GM19397 (cell line): ENCODE measurements at regions not wholly inside any gene's neighbourhood (a gene's known extent, or its start where the extent isn't known, plus 50 kb on each side); places are given as distances from the start of the nearest gene placed in this dataset.

Experiments used
- ATAC-seq: cut with Tn5 transposase; IDR thresholded peaks from one replicate; pipeline ENCODE4 v1.9.1; 2021; ENCODE audit warnings: mild to moderate bottlenecking, moderate library complexity; ENCODE audit not compliant: unreplicated experiment

DNA sequence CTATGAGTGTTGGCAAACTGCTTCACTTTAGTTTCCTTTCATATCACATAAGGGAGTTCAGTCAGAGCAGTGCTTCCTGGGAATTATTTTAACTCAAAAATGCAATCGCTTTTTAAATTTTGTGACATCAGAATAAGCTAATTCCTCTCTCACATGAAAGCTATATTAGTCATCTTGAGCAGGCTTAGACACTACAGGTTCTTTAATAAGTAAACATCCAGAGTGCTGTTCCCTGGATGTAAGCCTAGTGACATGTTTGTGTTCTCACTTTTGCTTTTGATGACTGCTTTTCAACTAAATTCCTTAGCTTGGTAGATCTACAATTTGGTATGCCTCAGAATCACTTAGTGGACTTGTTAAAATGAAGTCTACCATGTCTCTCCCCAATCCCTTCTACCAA lies 252.7 kb upstream of the POU3F2 start:
- no peak for ATAC-seq

DNA sequence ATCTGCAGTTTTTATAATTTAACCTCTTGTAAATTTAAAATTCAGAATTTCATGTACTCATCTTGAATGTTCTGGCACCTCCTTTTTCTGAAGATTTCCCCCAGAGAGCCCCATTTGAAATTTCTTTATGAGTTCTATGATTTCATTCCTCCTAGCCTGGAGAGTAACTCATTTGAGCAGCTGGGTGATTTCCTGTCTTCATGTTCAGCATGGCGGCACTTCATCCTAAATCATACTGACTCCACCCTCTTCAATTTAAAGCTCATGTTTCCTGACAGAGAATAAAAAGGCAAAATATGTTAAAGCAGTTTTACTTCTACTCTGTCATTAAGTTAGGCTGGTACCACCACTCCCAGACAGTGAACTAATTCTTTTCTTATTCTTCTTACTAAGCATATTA lies 250.9 kb upstream of the POU3F2 start:
- no peak for ATAC-seq

DNA sequence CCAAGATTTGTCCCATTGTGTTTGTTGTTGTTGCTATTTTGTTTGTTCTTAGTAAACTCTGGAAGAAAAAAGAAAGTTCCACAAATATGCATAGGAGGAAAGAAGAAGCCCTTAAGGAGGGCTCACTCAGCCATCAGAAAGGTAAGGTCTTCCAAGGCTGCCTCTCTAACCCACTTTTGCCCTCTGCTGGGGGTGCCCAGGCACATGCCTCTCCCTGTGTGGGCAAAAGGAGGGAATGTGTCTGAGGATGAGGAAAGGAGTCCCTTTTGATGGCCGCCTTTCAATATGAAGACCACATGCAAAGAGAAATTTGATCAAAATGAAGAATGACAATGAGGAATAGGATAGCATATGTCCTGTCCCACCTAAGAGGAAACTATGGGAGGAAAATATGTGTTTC lies 248.2 kb upstream of the POU3F2 start:
- ATAC-seq = no peak

DNA sequence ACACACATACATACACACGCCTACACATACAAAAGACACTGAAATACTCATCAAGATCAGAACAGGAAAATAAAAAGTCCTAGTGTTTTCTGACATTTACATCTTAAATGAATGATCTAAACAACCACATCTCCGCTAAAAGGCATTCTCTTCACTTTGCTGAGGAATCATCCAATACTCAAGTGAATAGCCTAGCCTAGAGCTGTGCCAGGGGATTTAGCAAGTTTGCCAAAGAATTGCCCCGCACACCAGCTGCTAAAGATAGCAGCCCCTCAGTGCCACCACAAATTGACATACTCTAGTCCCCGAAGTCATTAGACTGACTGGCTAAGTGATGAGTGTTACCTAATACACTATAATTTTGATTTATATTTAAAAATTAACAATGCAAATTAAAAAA lies 246.8 kb upstream of the POU3F2 start:
- no peak for ATAC-seq

DNA sequence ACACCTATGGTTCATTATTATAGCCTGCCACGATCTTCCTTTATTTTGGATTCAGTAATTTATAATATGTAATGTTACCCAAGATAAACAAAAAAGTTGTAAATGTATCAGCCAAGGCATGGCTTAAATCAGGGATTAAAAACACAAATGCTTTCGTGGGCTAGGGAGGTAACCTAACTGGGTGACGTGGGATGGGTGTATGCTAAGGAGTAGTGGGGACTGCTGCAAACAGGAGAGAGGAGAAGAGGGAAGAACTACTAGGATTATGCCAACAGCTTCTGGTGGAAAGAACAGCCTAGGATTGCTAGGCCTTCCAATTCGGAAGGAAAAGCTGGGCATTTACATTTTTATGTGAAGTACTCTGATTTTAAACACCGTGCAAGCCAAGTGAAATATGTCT lies 244.8 kb upstream of the POU3F2 start:
- ATAC-seq = no peak

DNA sequence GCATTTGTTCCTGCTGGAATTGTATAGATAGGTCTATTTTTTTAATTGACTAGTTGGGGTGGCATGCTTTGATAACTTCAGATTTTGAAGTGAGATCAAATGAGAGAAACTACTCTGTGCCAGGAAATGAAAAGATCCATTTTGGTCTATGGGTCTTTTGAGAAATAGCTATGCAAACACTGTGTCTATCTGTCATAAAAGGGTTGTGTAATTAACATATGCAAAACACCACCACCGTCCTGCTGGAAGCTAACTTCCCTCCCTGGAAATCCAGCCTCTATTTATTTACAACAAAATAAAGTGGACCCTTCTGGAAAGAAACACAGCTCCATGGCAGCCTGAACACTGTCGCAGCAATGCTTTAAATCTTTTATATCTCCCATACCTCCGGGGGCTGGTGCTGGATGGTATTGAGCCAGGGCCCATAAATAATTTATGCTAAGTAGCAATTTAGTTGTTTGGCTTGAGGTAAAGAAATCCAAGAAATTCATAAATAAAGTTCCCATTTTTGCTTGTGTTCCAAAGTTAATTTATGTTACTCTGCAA lies 244.2 kb upstream of the POU3F2 start:
- no peak for ATAC-seq

DNA sequence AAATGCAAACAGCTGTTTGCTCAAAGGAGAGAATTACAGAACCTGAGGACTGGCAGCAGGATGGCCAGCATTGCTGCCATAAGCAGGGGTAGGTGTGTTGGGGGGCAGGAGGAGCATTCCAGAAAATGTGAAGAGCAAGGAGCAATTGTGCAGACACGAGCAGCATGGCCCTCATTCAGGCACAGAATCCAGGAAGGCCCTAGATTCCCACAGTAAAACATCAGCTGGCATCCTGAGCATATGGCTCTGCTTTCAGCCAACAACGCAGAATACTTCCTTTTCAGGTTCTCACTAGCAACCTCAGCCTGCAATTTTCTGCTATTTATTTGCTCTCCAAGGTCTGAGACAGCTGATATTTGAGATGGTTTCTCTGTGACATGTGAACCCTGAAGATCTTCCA lies 243.4 kb upstream of the POU3F2 start:
- ATAC-seq = no peak

DNA sequence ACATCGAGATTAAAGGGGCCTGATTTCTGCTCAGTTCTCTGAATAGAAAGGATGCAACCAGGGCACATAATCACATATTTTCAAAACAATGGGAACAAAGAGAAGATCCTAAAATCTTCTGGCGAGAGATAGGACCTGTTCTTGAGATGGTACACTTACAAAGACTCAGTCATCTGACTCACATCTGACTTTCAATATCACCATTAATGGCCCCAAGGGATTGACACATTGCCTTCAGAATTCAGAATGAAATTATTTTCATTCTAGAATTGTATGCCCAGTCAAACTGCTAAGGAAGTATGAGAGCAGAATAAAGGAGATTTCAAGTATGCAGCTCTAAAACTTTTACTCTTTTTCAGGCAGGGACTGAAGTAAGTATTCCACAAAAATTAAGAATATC lies 240.7 kb upstream of the POU3F2 start:
- no peak for ATAC-seq

DNA sequence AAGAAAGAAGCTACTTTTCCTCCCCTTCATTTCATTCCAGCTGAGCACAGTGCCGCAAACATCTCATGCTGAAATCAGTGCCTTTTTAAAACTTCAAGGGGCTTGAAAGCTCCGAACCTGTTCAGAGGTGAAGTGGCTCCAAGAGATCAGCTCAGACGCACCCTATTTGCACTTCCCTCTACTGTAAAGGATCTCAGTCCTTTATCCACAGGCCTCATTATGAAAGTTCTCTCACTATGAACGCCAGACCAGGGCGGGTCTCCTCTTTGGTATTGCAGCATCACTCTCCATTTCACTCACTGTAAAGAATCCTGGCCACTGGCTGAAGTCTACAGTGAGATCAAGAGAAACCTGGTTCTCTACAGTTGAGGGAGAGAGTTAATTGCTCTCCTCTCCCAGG lies 232.7 kb upstream of the POU3F2 start:
- ATAC-seq = no peak

DNA sequence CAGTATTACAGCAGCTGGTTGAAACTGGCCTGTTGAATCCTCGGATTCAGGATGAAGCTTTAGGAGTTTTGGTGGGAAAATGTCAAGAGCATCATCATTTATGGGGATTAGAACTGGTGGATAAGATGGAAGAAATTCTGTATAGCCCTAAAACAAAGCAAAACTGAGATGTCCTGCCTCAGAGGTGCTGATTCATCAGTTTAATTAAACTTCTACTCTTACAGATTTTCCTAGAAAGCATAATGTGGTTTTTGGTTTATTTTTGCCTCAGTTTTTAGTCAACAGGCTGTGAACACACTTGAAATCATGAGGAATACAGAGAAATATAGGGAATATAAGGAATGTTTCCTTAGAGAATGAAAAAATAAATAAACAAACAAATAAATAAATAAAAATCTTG lies 228.7 kb upstream of the POU3F2 start:
- no peak for ATAC-seq

DNA sequence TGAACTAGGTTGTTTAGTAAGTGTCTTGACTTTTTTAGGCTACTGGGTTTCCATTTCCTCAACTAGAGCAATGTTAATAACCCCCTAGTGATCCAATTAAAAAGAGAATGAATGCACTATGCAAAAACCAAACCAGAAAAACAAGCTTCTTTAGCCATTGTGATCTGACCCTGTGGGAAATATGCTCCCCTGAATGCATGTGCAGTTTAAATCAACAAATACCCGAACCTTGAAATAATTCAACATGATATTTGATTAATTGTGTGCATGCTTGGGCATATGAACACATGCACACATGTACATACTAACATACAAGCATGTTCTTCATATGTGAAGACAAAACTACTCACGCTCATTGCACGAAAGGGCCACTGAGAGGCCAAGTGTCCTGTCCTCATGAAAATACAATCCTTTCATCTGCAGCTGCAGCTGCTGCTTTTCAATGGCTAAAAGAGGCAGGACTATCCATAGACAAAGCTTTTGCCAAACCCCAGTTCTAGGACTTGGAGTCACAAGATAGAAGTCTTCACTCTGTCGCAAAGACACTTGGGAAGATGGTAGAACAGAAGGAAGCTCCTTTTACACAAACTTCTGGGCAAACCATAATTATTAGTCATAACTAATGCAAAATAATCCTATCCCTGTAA lies 207.1 kb upstream of the POU3F2 start:
- ATAC-seq = no peak

DNA sequence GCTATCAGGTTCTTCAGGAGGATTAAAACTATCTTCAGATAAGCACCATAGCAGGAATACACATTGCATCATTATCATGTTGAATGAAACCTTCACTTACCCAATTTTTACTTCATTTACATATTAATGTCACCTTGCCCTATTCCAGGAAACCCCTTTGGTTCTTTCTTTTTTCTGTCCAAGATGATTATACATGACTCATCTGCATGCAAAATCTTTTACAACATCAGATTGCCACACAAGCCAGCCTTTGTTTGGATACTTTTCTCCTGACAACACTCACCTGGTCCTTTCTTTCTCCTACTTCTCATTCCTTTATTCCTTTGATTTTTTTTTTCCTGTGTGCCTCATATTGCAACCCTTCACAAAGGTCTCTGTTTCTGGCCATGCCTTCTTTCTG lies 200.5 kb upstream of the POU3F2 start:
- ATAC-seq = no peak

DNA sequence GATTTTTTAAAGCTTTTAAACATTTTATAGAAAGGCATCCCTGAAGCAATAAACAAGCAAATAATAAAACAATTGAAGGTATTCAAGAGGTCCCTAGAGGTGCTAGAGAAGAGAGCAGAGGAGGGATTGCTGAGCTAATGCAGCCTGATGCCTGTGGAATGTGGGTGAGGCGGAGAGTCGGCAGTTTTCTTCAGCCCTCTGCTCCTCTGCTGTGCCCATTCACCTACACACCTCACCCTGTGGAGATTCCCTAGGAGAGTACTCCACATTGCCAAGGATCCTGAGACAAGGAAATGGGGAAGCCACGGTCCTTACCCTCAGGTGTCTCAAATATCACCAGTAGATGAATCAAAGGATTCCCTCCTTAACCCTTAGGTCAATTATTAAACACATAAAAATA lies 199.8 kb upstream of the POU3F2 start:
- ATAC-seq = no peak

DNA sequence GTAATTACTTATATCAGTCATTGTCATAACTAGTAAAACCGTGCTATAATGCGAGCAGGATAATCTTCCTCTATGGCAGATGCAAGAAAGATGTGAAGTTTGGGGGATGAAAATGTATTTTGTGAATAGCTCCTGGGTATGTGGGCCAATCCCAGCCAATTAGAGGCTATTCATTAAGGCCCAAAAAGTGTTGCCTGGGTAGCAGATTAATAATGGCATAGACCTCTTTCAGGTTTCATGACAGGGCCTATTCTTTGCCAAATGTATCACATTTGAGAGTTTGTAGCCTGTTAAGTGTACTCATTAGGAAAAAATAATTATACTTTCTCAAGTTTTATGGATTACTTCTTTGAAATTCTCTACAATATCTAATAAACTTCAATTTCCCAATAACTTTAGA lies 199.2 kb upstream of the POU3F2 start:
- ATAC-seq = no peak

DNA sequence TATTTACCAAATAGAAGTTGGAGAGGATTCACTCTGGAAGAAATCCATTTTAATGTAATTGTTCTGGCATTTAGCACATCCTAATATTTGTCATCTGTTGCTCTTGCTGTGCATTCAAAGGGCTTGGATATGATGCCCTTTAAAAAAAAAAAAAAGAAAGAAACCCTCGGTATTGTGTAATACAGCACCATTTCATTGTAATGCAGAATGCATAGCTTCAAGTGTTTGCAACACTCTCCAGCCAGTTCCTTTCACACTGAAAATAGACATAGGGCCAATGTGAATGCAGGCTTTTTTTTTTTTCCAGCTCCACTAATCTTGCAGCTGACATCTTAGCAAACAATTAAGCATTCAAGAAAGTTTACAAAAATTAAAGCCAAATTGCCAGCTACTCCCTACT lies 197.4 kb upstream of the POU3F2 start:
- ATAC-seq = no peak

DNA sequence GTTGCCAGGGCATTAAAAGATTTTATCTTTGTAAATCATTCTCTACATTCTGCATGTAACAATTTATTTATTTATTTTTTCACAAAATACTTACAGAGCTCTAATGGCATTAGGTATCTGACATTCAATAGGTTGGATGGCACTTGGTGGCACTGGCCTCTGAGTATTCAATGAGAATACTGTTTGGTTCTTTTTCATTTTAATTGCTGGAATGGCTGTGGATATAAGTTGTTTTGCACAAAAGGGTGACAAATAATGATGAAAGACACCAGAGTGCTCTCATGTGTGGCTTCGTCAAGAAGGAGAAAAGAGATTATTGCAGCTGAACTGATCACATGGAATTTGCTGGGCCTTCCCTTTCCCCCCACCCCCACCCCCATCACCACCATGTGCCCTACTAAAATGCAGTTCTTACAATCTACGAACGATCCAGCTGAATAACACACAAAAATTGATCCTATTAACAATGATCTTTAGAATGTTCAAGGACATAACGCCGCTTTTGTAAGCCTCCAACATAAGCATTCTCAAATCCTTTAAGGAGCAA lies 195.2 kb upstream of the POU3F2 start:
- ATAC-seq = no peak

DNA sequence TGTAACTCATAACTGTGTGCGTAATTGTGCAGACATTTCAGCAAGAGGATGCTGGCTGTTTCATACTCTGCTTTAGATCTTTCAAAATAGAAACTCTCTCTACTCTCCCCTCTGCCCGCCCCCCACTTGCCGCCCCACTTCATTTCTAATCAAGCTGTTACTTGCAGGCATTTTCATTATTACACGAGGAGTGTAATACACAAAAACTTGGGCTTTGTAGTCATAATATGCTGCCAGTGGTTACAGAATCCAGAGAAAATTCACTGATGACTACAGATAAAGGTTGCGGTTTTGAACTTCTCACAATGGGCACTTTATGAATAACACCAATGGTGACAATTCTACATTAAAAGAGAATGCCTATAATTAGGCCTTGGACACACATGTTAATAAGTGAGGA lies 194.0 kb upstream of the POU3F2 start:
- no peak for ATAC-seq

DNA sequence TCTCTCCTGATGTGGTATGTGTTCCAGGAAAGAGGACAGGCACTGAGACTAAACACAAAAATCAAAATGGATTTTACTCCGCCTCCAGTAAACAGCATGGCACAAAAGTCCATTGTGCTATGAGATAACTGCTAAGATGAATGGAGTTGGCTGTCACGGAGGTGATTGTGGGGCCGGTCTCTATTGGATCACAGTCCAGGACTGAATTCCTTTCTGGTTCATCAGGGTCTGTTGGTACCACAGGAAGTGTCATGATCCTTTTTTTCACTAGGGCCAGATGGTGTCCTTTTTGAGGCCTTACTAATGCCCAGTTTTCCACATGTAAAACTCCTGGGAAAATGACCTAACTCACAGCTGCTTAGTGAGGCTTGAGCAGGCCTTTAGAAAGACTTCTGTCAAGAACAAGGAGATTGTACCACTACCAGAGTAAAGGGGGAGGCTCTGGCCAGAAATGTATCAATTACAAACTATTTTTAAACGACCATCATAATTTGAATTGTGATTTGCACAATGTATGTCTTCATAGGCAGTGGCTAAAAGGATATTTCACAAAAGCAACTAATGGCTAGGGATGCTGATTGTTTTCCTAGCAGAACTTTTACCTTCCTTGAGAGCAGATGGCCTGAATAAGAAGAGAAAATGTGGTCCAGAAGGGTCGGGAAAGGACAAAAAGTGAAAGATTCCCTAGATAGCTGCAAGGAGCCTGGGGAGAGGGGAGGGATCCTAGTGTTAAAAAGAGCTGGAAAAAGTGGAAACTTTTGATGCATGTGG lies 192.2 kb upstream of the POU3F2 start:
- no peak for ATAC-seq

DNA sequence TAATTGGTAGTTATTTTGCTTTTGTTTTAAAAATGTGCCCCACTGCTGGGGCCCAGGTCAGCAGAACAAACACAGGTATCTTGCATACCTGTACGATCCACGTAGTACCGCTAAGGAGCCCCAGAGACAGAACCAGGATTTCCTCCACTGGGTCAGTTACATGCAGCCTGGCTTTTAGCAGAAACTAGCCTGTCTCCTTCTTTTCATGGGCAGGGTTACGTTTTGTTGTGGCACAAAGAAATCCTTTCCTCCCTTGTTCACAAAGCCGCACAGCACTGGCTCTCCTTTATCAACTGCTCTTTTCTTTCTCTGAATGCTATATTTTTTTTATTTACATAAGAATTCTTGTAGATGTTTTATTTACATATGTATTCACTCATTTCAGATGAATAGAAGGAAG lies 190.3 kb upstream of the POU3F2 start:
- no peak for ATAC-seq

DNA sequence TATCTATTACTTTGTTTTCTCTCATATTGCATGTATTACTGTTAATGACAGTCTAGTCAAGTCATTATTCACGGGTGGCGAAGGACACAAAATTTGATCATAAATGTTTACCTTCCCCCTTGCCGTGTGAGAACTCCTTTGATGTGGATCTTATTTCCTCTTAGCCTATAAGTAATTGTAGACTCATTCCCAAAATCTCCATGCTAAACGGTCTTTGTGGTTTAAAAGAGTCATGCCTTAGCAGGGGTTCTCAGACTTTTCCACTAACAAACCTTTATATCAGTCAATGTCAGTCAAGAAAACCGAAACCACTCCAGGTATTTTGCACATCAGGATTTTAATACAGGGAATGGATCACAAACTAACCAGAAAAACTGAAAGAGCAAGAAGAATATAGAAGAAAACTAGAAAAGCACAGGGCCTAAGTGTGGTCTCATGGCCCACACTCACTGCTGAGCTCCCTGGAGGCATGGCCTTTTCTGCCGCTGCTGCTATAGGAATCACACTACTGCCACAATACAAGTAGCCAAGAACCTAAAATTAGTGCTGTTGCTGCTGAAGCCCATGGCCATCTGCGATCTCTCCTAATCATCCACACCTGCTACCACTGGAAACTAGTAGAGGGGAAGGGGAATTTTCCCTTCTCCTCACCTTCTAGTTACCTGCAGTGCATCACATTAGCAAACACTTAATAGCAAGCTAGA lies 186.0 kb upstream of the POU3F2 start:
- no peak for ATAC-seq

DNA sequence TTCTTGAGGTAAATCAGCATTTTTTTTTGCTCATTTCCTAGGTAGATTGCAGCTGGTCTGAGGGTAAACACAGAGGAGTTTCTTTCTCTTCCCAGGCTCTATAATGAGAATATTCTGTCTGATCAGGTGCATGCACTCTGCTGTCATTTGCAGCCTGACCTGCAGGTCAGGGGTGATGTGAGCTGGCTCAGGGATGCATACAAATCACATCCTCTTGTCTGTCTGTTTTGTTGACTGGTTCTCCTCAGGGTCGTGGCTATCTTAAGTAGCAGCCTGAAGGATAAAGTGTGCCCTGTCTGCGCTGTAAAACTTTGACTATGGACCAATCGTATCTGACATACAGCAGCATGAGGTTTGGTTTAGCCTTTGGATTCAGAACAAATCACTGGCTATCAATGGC lies 183.4 kb upstream of the POU3F2 start:
- ATAC-seq = no peak

DNA sequence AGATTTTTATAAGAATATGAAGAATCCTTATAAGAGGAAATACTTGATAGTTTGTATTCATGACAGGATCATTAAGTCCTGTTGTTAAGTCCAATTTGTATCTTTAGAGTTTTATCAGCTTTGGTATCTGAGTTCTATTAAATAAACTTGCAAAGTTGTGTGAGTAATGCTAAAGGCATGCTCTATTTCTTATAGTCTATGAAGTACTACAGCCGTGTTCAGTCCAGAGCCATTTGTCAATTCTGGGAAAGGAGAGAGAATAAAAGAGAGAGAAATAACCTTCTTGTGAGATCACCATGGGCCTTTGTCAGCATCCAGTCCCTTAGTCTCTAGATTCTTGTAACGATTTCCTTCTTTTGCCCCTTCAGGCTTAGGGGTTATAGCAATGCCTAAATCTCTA lies 181.2 kb upstream of the POU3F2 start:
- ATAC-seq = no peak
